Thymus (tissue), 11 donors: ENCODE measurements at regions not wholly inside any gene's neighbourhood (a gene's known extent, or its start where the extent isn't known, plus 50 kb on each side); places are given as distances from the start of the nearest gene placed in this dataset.

ENCODE experiments used
- DNase-seq, 9 donors: peaks; one replicate each; pipeline ENCODE4 v3.0.0-alpha.2; 2013; ENCODE audit warnings: low spot score in 9 of 9, low read depth in 6 of 9, missing footprints in 1 of 9
- H3K27ac ChIP-seq, 2 donors: one replicate each; pipeline ENCODE4 v1.5.1; 2013; ENCODE audit warnings: control low read depth in 1 of 2, low read depth in 1 of 2, low read length in 1 of 2, mild to moderate bottlenecking in 1 of 2, moderate library complexity in 1 of 2
- H3K27me3 ChIP-seq, 2 donors: one replicate each; pipeline ENCODE4 v1.5.1; 2013; ENCODE audit warnings: low read length in 1 of 2; ENCODE audit not compliant: control insufficient read depth in 2 of 2, insufficient read depth in 1 of 2
- H3K36me3 ChIP-seq, 2 donors: one replicate each; pipeline ENCODE4 v1.5.1; 2013; ENCODE audit warnings: low read length in 1 of 2, mild to moderate bottlenecking in 1 of 2, moderate library complexity in 1 of 2; ENCODE audit not compliant: control insufficient read depth in 2 of 2, insufficient read depth in 2 of 2
- H3K4me1 ChIP-seq, 2 donors: one replicate each; pipeline ENCODE4 v1.5.1; 2013; ENCODE audit warnings: low read length in 2 of 2; ENCODE audit not compliant: control insufficient read depth in 2 of 2, insufficient read depth in 2 of 2
- H3K4me3 ChIP-seq, 2 donors: one replicate each; pipeline ENCODE4 v1.5.1; 2013; ENCODE audit warnings: low read length in 2 of 2, control low read depth in 1 of 2, mild to moderate bottlenecking in 1 of 2
- H3K9me3 ChIP-seq, 2 donors: one replicate each; pipeline ENCODE4 v1.5.1; 2013; ENCODE audit warnings: low read length in 1 of 2, mild to moderate bottlenecking in 1 of 2; ENCODE audit not compliant: control insufficient read depth in 2 of 2, insufficient read depth in 1 of 2
- WGBS: extraction: QIAGEN DNeasy Blood & Tissue Kit; methylation state at CpG from one replicate; pipeline ENCODE4 v1.1.7; 2013; 5-methylcytosine and 5-hydroxymethylcytosine counted together
- donor health status: healthy.

GRCh38 chr3:163692494-163692893 lies 1385.8 kb downstream of the SI start:
- Histone ChIP-seq H3K36me3 (no peaks in the 10 kb centered on the region), H3K4me1 (no peaks in the 10 kb centered on the region), H3K27ac (no peak overlapping the region), H3K27me3 (no peaks in the 10 kb centered on the region), H3K9me3 (peaks cover 0 to 21% of the 10 kb centered on the region in 2 donors), H3K4me3 (no peak overlapping the region)
- WGBS = 85% methylated on average over 1 of the region's 1 CpG
- no peak for DNase-seq

- Histone ChIP-seq H3K27ac (no peak overlapping the region), H3K4me3 (no peak overlapping the region), H3K36me3 (no peaks in the 10 kb centered on the region), H3K4me1 (no peaks in the 10 kb centered on the region), H3K9me3 (peaks cover 0 to 8% of the 10 kb centered on the region in 2 donors), H3K27me3 (no peaks in the 10 kb centered on the region)
- no peak for DNase-seq
- 61% methylated on average over 2 of the region's 2 CpGs for WGBS
These were observed 1393.6 kb downstream of the SI start for GRCh38 chr3:163684651-163685050.

GRCh38 chr3:163672954-163673353 lies 1405.3 kb downstream of the SI start:
- Histone ChIP-seq H3K27ac (no peak overlapping the region), H3K27me3 (no peaks in the 10 kb centered on the region), H3K36me3 (no peaks in the 10 kb centered on the region), H3K4me1 (no peaks in the 10 kb centered on the region), H3K4me3 (no peak overlapping the region), H3K9me3 (peaks cover 0 to 10% of the 10 kb centered on the region in 2 donors)
- DNase-seq = no peak

- H3K4me3 ChIP-seq = no peak overlapping the region
- DNase-seq = no peak
- peaks cover 0 to 10% of the 10 kb centered on the region in 2 donors for H3K9me3 ChIP-seq
- no peaks in the 10 kb centered on the region for H3K36me3 ChIP-seq
- H3K4me1 ChIP-seq = no peaks in the 10 kb centered on the region
- H3K27me3 ChIP-seq = no peaks in the 10 kb centered on the region
- no peak overlapping the region for H3K27ac ChIP-seq
- 97% methylated on average over 3 of the region's 3 CpGs for WGBS
These were observed 1407.1 kb downstream of the SI start for GRCh38 chr3:163671201-163671600.

GRCh38 chr3:163664466-163664865 lies 1413.8 kb downstream of the SI start:
- Histone ChIP-seq H3K36me3 (no peaks in the 10 kb centered on the region), H3K9me3 (no peaks in the 10 kb centered on the region), H3K27ac (no peak overlapping the region), H3K4me3 (no peak overlapping the region), H3K4me1 (no peaks in the 10 kb centered on the region), H3K27me3 (no peaks in the 10 kb centered on the region)
- WGBS = 92% methylated on average over 2 of the region's 2 CpGs
- DNase-seq = no peak

GRCh38 chr3:163657088-163657487 lies 1421.2 kb downstream of the SI start:
- 94% methylated on average over 2 of the region's 2 CpGs for WGBS
- DNase-seq = no peak

GRCh38 chr3:163655021-163655420 lies 1423.3 kb downstream of the SI start:
- DNase-seq = no peak
- Histone ChIP-seq H3K27ac (no peak overlapping the region), H3K4me3 (no peak overlapping the region), H3K36me3 (no peaks in the 10 kb centered on the region), H3K9me3 (peaks cover 0 to 7% of the 10 kb centered on the region in 2 donors), H3K27me3 (no peaks in the 10 kb centered on the region), H3K4me1 (no peaks in the 10 kb centered on the region)
- 93% methylated on average over 11 of the region's 11 CpGs for WGBS

More at GRCh38 chr3:163657088-163657487, 1421.2 kb downstream of the SI start:
- no peaks in the 10 kb centered on the region for H3K27me3 ChIP-seq
- no peak overlapping the region for H3K4me3 ChIP-seq
- H3K9me3 ChIP-seq = peaks cover 0 to 7% of the 10 kb centered on the region in 2 donors
- H3K36me3 ChIP-seq = no peaks in the 10 kb centered on the region
- no peak overlapping the region for H3K27ac ChIP-seq
- no peaks in the 10 kb centered on the region for H3K4me1 ChIP-seq

GRCh38 chr3:163644172-163644571 lies 1434.1 kb downstream of the SI start:
- Histone ChIP-seq H3K4me3 (no peak overlapping the region), H3K9me3 (peaks cover 0 to 4% of the 10 kb centered on the region in 2 donors), H3K27ac (no peak overlapping the region), H3K4me1 (no peaks in the 10 kb centered on the region), H3K36me3 (no peaks in the 10 kb centered on the region), H3K27me3 (no peaks in the 10 kb centered on the region)
- 53% methylated on average over 3 of the region's 3 CpGs for WGBS
- DNase-seq = no peak

- no peak overlapping the region for H3K27ac ChIP-seq
- H3K4me3 ChIP-seq = no peak overlapping the region
- H3K4me1 ChIP-seq = no peaks in the 10 kb centered on the region
- no peak for DNase-seq
- H3K27me3 ChIP-seq = no peaks in the 10 kb centered on the region
- no peaks in the 10 kb centered on the region for H3K9me3 ChIP-seq
- 83% methylated on average over 5 of the region's 5 CpGs for WGBS
- no peaks in the 10 kb centered on the region for H3K36me3 ChIP-seq
These were observed 1445.6 kb downstream of the SI start for GRCh38 chr3:163632722-163633121.

GRCh38 chr3:163626753-163627152 lies 1451.5 kb downstream of the SI start:
- Histone ChIP-seq H3K36me3 (no peaks in the 10 kb centered on the region), H3K9me3 (no peaks in the 10 kb centered on the region)
- 94% methylated on average over 3 of the region's 3 CpGs for WGBS

More at GRCh38 chr3:163626753-163627152, 1451.5 kb downstream of the SI start:
- Histone ChIP-seq H3K4me3 (no peak overlapping the region), H3K27me3 (no peaks in the 10 kb centered on the region), H3K27ac (no peak overlapping the region), H3K4me1 (no peaks in the 10 kb centered on the region)
- no peak for DNase-seq
